SK-MEL-5 (cell line): ENCODE measurements at regions not wholly inside any gene's neighbourhood (a gene's known extent, or its start where the extent isn't known, plus 50 kb on each side); places are given as distances from the start of the nearest gene placed in this dataset.
"Not testable (repeated sequence)": the region's sequence is repeated elsewhere in the genome, so short reads cannot be mapped to it uniquely, and the experiment has no call there.

ENCODE experiments used
- DNase-seq: peaks from one replicate; pipeline ENCODE4 v3.0.0-alpha.2; 2016; ENCODE audit warnings: low read depth, low spot score
- in situ Hi-C: cut with HindIII; loops from 2 replicates; pipeline ENCODE4 v1.10.0; 2016; ENCODE audit warnings: low sequenced_read_pairs, high pct_unique_total_duplicates, low pct_unique_long_range_greater_than_20kb

DNA sequence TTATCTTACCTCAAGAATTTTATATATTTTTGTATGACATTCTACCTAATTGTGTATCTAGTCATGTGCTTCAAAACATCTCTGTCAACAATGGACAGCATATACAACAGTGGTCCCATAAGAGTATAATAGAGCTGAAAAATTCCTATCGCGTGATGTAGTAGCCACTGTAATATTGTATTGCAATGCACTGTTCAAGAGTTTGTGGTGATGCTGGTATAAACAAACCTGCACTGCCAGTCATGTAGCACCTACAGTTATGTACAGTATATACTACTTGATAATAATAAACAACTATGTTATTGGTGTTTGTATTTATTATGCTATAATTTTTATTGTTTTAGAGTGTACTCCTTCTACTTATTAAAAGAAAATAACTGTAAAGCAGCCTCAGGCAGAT is 672.7 kb downstream of the CD109 start:
- in situ Hi-C loops: no loop called here
- no peak for DNase-seq

DNA sequence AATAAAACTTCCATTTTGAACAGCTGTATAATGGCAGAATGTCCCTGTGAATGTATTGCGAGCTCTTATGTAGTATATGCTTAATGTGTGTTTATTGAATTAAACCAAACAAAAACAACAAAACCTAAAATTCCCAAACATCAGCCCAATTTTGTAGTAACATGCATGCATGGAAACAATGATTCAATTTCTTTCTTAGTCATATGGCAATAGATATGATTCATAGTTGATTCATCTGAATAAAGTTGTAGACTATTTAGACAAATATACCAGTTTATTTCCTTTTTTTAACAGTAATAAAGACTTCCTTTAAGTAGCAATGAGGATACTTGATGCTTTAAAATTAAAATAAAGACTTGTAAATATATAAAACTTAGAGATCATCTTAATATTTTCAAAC is 670.6 kb downstream of the CD109 start:
- DNase-seq: no peak
- in situ Hi-C loops: no loop called here

DNA sequence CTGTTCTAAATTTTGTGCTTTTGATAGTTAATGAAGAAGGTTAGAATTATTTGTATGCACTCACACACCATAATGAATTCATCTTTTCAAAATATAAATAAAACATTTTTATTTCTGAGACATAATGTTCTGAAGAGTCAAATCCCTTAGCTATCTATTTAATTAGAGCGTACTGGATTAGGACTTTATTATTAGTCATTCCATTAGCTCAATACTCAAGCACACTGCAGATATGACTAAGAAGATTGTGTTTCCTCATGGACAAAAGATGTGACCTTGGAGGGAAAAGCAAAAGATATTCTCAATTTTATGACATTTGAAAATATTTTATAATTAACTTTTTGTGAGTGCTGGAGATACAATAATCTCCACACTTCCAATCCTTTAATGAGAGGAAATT is 666.4 kb downstream of the CD109 start:
- DNase-seq: no peak
- in situ Hi-C loops: no loop called here

DNA sequence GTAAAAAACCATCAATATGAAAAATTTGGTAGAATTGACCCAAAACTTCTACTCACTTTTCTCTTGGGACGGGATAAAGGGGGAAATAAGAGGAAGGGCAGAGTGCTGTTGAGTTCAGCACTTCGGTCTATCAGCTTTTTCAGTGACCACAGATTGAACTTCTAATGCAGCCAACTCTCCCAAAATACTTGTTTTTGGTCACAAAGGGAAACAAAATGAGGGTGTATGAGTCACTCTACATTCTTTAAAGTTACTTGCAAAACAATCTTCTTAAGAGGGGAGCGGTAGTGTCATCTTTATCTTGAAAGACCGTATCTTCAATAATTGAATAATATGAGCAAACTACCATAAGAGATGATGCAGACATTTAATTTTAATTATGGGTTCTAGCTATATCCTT is 661.3 kb downstream of the CD109 start:
- no peak for DNase-seq
- in situ Hi-C loops: no loop called here

DNA sequence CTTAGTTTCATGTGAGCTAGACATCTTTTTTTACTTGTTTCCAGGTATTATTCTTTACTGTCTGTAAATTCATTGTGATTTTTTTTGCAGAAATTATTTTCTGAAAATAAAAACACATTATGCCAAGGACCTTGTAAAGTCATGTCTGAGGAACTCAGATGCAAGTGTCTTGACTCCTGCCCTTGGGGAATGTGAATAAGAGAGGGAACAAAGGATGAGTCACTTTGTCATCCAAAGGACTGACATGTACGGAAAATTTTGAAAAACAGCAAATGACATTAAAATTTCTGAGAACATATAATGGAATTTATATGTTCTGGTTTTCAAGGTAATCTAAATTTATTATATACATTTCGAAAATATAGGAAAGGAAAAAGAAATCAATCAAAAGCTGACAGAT is 660.4 kb downstream of the CD109 start:
- in situ Hi-C loops: no loop called here
- DNase-seq: no peak

DNA sequence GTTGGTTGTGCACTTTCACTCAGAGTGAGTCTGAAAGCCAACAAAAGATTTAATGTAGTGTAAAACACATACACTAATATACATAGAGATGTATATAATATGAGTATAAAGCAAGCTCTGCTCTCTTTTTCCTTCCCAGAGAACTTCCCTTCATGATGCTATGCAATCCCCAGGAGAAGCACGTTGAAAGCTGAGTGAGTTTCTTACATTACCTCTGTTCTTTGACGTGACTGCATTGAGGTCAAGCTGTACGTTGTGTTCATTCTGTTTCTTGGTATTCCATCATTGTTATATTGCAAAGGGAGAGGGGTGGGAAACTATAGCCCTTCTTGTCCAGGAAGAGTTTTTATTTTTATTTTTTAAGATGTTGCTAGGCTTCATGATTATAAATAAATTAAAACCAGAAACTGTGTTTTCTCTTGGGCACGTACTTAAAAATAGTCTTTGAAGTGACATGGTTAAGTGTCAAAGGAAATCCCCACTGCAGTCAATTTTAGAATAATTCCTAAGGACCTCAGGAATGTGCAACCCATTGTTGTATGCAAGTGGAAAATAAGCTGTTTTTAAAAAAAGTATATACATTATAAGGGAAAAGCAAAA is 651.0 kb downstream of the CD109 start:
- in situ Hi-C loops: no loop called here

DNA sequence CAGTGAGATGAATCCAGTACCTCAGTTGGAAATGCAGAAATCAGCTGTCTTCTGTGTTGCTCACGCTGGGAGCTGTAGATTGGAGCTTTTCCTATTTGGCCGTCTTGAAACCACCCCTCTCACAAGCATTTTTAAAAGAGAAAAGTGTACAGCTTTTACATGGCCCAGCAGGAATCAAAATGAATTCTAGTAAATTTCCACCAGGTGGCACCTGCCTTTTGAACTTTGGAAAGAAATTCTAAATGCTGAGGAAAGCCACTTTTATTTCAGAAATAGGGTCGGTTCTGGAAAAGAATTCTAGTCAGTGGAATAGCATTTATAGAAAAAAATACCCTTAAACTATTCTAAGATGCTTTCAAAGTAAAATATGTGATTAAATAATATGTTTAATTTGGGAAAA is 647.8 kb downstream of the CD109 start:
- DNase-seq: peak; percentile 8
- in situ Hi-C loops: no loop called here

More for the DNA sequence above, 651.0 kb downstream of the CD109 start:
- no peak for DNase-seq

DNA sequence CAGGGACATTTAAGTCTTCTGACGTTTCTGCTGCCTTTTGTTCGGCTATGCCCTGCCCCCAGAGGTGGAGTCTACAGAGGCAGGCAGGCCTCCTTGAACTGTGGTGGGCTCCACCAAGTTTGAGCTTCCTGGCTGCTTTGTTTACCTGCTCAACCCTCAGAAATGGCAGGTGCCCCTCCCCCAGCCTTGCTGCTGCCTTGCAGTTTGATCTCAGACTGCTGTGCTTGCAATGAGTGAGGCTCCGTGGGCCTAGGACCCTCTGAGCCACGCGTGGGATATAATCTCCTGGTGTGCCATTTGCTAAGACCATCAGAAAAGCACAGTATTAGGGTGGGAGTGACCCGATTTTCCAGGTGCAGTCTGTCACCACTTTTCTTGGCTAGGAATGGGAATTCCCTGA is 647.3 kb downstream of the CD109 start:
- in situ Hi-C loops, DNase-seq: not testable (repeated sequence)

DNA sequence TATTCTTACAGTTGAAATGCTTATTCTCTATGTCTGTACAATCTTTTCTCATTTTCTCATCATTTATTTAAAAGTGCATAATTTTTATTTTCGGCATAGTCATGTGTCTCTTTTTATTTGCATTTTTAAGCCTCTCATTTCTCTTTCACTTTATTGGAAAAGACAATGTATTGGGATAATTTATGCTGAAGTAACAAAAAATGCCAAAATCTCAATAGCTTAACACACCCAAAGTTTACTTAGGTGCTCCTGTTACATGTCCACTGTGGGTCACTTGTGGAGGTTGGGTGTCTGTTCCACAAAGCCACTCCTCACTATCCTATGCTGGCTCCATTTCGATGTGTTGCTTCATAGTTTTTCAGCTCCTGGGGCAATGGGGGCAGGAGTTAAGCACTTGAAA is 638.7 kb downstream of the CD109 start:
- DNase-seq: no peak
- in situ Hi-C loops: no loop called here

DNA sequence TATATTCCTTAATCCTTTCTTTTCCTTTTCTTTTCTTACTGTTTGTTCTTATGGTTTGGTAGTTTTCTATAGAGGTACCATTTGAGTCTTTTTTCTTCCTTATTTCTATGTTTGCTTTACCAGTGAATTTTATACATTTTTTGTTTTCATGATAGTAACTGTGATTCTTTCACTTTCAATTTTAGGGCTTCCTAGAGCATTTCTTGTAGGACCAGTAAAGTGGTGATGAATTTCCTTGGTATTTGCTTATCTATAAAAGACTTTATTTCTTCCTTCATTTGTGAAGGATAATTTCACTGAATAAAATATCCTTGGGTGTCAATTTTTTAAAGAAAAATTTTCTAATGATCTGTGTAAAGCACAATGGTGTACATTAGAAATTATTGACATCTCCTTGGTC is 637.4 kb downstream of the CD109 start:
- in situ Hi-C loops: no loop called here
- DNase-seq: no peak

DNA sequence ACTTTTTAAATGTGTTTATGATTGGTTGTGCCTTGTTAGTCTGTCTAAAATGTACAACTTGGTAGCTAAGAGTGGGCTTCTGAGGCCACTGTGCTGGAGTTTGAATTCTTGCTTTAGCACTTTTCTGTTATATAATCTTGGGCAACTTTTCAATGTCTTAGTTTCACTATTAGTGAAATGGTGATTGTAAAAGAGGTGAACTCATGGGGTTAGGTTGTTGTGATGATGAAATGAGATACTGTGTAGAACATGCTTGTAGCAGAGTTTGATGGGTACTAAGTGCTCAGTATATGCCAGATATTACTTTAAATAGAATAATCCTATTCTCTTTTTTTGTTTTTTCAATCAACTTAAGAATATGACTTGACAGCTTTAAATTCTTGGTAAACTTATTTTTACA is 624.7 kb downstream of the CD109 start:
- DNase-seq: no peak
- in situ Hi-C loops: no loop called here

DNA sequence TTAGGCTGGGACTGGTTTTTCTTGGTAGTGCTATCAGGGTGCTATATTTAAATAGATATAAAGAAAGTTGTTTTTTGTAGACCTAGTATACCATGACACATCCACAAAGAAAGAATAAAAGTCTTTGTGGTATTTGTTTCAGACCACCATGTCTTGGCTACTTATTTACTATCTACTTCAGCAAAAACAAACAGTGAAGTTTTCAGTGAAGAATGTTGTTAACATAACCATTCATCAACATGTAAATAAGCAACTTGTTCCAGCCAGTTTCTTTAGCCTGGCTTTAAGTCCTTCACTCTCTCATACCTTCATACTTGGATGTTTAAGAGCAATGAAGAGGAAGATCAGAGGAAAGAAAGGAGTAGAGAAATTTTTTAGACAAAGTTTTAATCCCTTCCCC is 624.1 kb downstream of the CD109 start:
- no peak for DNase-seq
- in situ Hi-C loops: no loop called here

DNA sequence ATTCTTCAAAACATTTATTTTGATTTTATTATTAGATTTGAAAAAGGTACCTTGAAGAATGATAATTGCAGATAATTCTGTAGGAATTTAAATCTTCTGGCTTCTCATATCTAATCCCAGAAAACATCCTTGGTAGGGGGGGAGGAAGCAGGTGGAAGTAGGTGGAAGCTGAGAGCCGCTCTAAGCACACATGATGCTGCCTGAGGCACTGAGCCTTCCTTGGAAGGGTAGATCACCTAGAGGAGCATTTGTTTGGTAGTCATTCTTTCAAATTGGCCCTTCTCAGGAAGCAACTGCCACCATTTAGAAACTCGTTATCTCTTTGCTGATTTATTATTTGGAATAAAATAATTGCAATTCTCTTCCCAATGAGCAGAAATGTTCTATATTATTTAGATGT is 623.3 kb downstream of the CD109 start:
- DNase-seq: no peak
- in situ Hi-C loops: no loop called here

DNA sequence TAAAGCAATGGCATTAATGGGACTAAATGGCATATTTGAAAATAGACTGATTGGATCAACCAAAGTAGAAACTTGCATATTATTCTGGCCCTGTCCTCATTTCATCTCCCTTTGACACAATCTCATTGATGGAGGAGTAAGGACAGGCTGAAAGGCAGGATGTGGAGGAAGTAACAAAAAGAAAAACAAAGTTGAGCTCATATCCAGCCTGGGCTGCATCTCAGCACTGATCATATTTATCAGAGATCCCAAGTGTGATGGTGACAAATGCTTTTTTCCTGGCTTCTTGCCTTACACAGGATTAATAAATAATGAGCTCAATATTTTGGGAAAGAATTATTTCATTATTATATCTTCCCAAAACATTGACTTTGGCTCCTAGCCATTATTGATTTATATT is 622.7 kb downstream of the CD109 start:
- in situ Hi-C loops: no loop called here
- no peak for DNase-seq

DNA sequence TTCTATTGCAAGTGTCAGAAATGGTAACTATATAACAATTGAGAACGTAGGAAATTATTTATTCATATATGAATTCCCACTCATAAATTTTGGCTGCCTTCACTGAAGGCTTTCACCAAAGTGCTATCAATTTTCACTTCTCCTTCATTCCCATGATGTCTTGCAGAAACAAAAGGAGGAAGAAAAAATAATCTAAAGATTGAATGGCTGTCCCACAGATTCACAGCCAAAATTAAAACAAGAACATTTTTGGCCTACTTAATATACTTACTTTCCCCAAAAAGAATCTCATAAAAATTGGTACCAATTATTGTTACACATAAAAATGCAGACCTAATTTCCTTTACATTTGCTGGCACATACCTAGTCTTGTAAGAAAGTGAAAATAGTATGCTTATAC is 616.1 kb downstream of the CD109 start:
- in situ Hi-C loops: no loop called here
- no peak for DNase-seq

DNA sequence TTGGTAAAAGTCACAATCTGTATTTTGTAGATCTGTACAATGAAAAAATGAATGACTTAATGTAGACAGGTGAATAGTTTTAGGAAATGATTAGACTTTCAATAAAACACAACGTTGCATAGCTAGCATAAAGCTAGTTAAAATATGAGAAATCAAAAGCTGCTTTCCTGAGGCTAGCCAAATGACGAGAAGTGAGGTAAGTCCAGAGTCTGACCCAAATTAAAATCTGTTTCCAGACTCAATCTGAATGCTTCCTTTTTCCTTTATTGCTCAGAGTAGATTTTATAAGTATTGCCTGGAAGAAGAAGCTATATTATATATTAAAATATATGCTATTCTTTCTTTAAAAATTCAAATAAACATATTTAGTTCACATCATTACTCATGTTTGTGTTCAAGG is 615.4 kb downstream of the CD109 start:
- in situ Hi-C loops: no loop called here
- no peak for DNase-seq

DNA sequence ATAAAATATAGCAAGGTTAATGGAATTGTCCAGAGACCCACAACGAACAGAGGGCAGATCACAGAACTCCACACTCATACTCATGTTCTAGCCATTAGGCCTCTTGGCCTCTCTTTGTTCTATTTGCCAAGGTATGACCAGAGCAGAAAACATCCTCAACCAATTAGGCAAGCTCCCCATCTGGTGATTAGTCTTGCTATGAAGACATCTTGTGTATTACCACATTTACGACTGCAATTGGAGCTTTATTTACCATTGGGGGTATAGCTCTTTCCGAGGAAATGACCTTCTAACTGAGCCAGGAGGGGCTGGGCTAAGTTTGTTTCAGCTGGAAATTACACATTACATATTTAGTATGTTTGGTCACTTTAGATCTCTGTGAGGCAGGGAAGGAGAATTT is 593.9 kb downstream of the CD109 start:
- DNase-seq: no peak
- in situ Hi-C loops: no loop called here

DNA sequence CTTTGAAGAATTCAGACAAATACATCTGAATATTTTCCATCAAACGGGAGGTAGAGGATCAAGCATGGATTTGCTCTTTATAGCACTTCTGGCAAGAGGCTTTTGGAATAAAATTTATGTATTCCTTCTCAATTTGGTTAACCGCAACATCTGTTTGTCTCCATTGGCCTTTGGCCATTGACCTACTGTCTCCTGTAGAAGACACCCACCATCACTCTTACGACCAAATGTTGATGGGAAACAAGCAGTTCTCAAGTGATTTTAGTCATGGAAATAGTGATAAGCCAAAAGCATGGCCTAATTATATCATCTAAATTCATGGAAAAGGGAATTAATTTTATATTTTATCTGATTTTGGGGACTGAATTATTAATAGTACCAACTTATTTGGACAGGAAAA is 591.9 kb downstream of the CD109 start:
- DNase-seq: no peak
- in situ Hi-C loops: no loop called here

DNA sequence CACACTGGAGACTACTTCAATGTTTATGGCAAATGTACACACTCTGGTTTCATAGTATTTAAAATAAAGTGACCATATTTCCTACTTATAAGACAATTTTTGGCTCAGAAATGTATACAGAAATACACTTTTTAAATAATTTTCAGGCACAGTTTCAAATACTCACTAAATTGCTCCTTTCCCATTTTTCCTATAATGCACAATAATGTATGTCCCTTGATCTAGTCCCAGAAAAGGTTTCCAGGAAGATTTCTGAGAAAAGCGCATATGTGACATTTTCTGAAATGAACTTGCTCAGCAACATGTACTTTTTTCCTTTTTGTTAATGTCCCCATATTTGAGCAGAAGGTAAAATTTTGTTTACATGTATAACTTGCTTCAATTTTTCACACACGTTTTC is 591.4 kb downstream of the CD109 start:
- in situ Hi-C loops: no loop called here
- no peak for DNase-seq

DNA sequence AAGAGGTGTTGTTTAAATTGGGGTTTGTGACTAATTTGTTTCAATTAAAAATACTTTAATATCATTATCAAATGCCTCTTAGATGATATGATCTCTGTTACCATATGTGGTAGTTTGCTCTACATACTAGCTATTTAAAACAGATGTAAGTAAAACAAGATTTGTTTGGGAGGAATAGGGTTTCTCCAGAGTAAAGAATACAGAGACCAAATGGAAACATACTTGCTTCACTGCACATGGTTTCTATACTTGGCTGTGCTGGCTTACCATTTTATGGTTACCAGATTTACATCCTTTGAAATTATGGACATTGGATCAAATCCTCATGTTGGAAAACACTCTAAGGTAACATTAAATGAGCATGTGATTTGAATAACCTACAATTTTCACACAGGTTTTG is 588.3 kb downstream of the CD109 start:
- in situ Hi-C loops: no loop called here
- no peak for DNase-seq
